Ascending aorta (tissue), 2 donors: ENCODE measurements at regions not wholly inside any gene's neighbourhood (a gene's known extent, or its start where the extent isn't known, plus 50 kb on each side); places are given as distances from the start of the nearest gene placed in this dataset.
A peak's percentile ranks its signal among the peaks of the same experiment; 100 is the strongest.
"Not testable (repeated sequence)": the region's sequence is repeated elsewhere in the genome, so short reads cannot be mapped to it uniquely, and the experiment has no call there.

Source experiments
- DNase-seq, 2 donors: peaks; one replicate each; pipeline ENCODE4 v3.0.0-alpha.2; 2019; ENCODE audit warnings: low spot score in 2 of 2
- H3K27ac ChIP-seq, 2 donors: fragments of 200-600 bp; sonication (generic); one replicate each; pipeline ENCODE4 v1.5.1; 2016 to 2017; ENCODE audit warnings: mild to moderate bottlenecking in 1 of 2
- H3K27me3 ChIP-seq: fragments of 200-600 bp; sonication (generic); one replicate; pipeline ENCODE4 v1.5.1; 2017
- H3K36me3 ChIP-seq, 2 donors: fragments of 200-600 bp; sonication (generic); one replicate each; pipeline ENCODE4 v1.5.1; 2016
- H3K4me1 ChIP-seq, 2 donors: fragments of 200-600 bp; sonication (generic); one replicate each; pipeline ENCODE4 v1.5.1; 2016 to 2017; ENCODE audit warnings: mild to moderate bottlenecking in 1 of 2
- H3K4me3 ChIP-seq, 2 donors: fragments of 200-600 bp; sonication (generic); one replicate each; pipeline ENCODE4 v1.5.1; 2016 to 2017; ENCODE audit warnings: mild to moderate bottlenecking in 1 of 2
- H3K9me3 ChIP-seq, 2 donors: fragments of 200-600 bp; sonication (generic); one replicate each; pipeline ENCODE4 v1.5.1; 2016
- CTCF ChIP-seq, 3 experiments: fragments of 200-600 bp in 2 of 3; fragments of 450-650 bp in 1 of 3; sonication (generic) in 2 of 3; IDR thresholded peaks; one replicate each; pipeline ENCODE4 v1.5.1; 2016 to 2019; ENCODE audit warnings: antibody characterized with exemption in 3 of 3, mild to moderate bottlenecking in 1 of 3, moderate library complexity in 1 of 3
- intact Hi-C: fragments of 100-400 bp; cut with DNase I; formaldehyde crosslinking; loops from one replicate; pipeline ENCODE4 v1.15.1; 2023

GRCh38 chr5:1633605-1634336, 110.0 kb upstream of the LPCAT1 start:
- DNase-seq: peak; percentile 30 to 86
- intact Hi-C loops: loop anchor here (2.0 to 5.0 kb wide), 3 partner anchors 111 to 1361 kb away; partner anchors contain the start of genes CLPTM1L, LPCAT1 and PDCD6
- Histone ChIP-seq H3K36me3 (no peaks in the 10 kb centered on the region), H3K9me3 (no peaks in the 10 kb centered on the region), H3K4me3 (peak overlapping the region; percentile 79 to 87), H3K4me1 (peaks cover 0 to 5% of the 10 kb centered on the region in 2 donors), H3K27me3 (no peaks in the 10 kb centered on the region), H3K27ac (peak overlapping the region; percentile 90)
- TF ChIP-seq CTCF (IDR thresholded peaks at IDR 0.05): no peak

DNA sequence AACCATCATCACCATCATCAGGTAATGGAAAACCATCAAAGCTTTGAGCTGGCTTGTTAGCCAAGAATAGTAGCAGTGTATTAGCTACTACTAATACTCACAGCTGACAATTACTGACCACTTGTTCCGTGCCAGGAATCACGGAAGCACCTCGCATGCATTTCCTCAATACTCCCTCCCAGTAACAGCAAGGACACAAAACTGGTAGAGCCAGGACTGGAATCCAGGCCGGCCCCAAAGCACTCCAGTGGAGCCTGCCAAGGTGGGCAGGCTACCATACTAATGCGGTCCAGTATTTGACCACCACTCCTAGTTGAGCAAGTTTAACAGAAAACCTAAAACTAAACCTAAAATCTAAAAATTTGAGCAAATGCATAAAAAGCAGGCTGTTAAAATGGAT, 107.2 kb upstream of the LPCAT1 start:
- not testable (repeated sequence) for H3K9me3 ChIP-seq, H3K4me1 ChIP-seq, H3K27ac ChIP-seq, H3K36me3 ChIP-seq, H3K4me3 ChIP-seq, H3K27me3 ChIP-seq
- peak in 1 of 2 donors; percentile 30 for DNase-seq
- intact Hi-C loops: loop anchor here (5.0 kb wide), 2 partner anchors 109 to 1359 kb away; partner anchors contain the start of genes LPCAT1 and PDCD6

GRCh38 chr5:1626397-1626796, 102.6 kb upstream of the LPCAT1 start:
- H3K27ac ChIP-seq, H3K4me3 ChIP-seq, H3K4me1 ChIP-seq, H3K36me3 ChIP-seq, H3K27me3 ChIP-seq, H3K9me3 ChIP-seq, intact Hi-C loops: not testable (repeated sequence)
- peak in 1 of 2 donors; percentile 50 for DNase-seq

DNA sequence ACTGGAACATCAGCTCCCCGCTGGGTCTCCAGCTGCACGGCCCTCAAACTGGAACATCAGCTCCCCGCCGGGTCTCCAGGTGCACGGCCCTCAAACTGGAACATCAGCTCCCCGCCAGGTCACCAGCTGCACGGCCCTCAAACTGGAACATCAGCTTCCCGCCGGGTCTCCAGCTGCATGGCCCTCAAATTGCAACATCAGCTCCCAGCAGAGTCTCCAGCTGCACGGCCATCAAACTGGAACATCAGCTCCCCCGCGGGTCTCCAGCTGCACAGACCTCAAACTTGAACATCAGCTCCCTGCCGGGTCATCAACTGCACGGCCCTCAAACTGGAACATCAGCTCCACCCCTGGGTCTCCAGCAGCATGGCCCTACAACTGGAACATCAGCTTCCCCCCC, 95.8 kb upstream of the LPCAT1 start:
- H3K27me3 ChIP-seq, H3K27ac ChIP-seq, H3K4me3 ChIP-seq, H3K4me1 ChIP-seq, intact Hi-C loops, H3K9me3 ChIP-seq, DNase-seq: not testable (repeated sequence)
- H3K36me3 ChIP-seq: peaks cover 0 to 12% of the 10 kb centered on the region in 2 donors

DNA sequence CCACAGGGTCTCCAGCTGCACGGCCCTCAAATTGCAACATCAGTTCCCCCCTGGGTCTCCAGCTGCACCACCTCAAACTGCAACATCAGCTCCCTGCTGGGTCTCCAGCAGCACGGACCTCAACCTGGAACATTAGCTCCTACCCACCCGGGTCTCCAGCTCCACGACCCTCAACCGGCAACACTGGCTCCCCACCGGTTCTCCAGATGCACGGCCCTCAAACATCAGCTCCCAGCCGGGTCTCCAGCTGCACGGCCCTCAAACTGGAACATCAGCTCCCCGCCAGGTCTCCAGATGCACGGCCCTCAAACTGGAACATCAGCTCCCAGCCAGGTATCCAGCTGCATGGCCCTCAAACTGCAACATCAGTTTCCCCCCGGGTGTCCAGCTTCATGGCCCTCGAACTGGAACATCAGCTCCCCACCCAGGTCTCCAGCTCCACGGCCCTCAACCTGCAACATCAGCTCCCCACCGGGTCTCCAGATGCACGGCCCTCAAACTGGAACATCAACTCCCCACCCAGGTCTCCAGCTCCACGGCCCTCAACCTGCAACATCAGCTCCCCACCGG, 94.6 kb upstream of the LPCAT1 start:
- H3K4me3 ChIP-seq, H3K9me3 ChIP-seq, intact Hi-C loops, DNase-seq, H3K27ac ChIP-seq, H3K4me1 ChIP-seq, H3K27me3 ChIP-seq: not testable (repeated sequence)
- H3K36me3 ChIP-seq: peaks cover 0 to 12% of the 10 kb centered on the region in 2 donors

GRCh38 chr5:1617236-1617755, 93.5 kb upstream of the LPCAT1 start:
- DNase-seq, H3K4me1 ChIP-seq, H3K27ac ChIP-seq, intact Hi-C loops, H3K9me3 ChIP-seq, H3K4me3 ChIP-seq, H3K27me3 ChIP-seq: not testable (repeated sequence)
- H3K36me3 ChIP-seq: peaks cover 0 to 12% of the 10 kb centered on the region in 2 donors

GRCh38 chr5:1613515-1613914, 89.8 kb upstream of the LPCAT1 start:
- peaks cover 0 to 20% of the 10 kb centered on the region in 2 donors for H3K36me3 ChIP-seq
- H3K27ac ChIP-seq, intact Hi-C loops, H3K4me1 ChIP-seq, DNase-seq, H3K9me3 ChIP-seq, H3K27me3 ChIP-seq, H3K4me3 ChIP-seq: not testable (repeated sequence)

DNA sequence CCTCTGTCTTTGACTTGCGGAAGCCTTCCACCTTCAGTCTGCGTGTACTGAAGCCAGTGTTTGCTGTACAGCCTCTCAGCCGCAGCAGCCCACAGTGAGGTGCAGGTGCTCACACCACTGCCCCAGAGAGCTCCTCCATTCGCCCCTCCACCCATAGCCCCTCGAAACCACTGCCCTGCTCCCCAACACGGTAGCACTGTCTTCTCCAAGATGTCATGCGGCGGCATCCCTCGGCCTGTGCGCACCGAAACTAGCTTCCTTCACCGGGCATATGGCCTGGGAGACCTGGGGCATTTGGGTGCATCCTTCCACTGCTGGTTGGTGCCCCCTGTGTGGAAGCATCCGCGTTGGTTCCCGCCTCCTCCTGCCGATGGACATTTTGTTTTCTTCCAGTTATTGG, 86.8 kb upstream of the LPCAT1 start:
- H3K4me1 ChIP-seq, DNase-seq, intact Hi-C loops, H3K4me3 ChIP-seq, H3K27ac ChIP-seq, H3K27me3 ChIP-seq, H3K9me3 ChIP-seq: not testable (repeated sequence)
- H3K36me3 ChIP-seq: peaks cover 0 to 11% of the 10 kb centered on the region in 2 donors

DNA sequence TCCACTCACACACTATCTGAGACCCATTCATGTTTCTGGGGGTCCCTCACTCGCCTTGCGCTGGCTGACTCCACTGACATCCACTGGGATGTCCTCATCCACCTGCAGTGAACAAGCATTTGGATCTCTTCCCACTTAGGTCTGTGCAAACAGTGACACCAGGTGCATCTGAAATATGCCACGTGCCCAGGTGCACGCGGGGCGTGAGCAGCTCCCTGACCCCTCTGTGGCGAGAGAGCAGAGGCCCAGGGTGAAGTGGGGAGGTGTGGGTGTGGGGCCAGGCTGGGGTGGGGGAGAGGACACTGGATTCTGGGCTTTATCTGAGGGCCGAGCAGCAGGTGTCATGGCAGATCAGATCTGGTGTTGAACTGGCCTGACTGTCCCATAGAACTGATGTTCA, 85.4 kb upstream of the LPCAT1 start:
- H3K4me3 ChIP-seq, DNase-seq, H3K9me3 ChIP-seq, H3K27ac ChIP-seq, H3K27me3 ChIP-seq, intact Hi-C loops, H3K4me1 ChIP-seq: not testable (repeated sequence)
- H3K36me3 ChIP-seq: peaks cover 0 to 11% of the 10 kb centered on the region in 2 donors

GRCh38 chr5:1608336-1608735, 84.6 kb upstream of the LPCAT1 start:
- DNase-seq, H3K4me3 ChIP-seq, intact Hi-C loops, H3K27me3 ChIP-seq, H3K4me1 ChIP-seq, H3K9me3 ChIP-seq, H3K27ac ChIP-seq: not testable (repeated sequence)
- peaks cover 0 to 11% of the 10 kb centered on the region in 2 donors for H3K36me3 ChIP-seq

DNA sequence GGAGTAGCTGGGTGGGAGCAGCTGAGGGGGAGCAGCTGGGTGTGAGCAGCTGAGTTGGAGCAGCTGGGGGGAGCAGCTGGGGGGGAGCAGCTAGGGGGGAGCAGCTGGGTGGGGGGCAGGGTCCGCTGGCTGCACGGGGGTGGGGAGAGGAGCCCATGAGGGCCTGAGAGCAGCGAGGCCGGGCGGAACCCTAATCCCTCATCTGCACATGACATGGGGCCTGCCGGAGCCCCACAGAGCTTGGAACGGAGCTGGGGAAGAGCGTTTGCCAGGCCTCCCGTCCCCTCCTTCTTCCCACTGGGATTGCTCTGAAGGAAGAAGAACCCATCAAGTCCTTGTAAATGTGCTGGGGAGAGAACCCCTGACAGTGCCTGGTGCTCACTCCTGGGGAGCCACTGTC, 83.2 kb upstream of the LPCAT1 start:
- H3K27ac ChIP-seq, H3K9me3 ChIP-seq, H3K4me1 ChIP-seq, DNase-seq, H3K4me3 ChIP-seq, intact Hi-C loops, H3K27me3 ChIP-seq: not testable (repeated sequence)
- H3K36me3 ChIP-seq: peaks cover 0 to 11% of the 10 kb centered on the region in 2 donors

DNA sequence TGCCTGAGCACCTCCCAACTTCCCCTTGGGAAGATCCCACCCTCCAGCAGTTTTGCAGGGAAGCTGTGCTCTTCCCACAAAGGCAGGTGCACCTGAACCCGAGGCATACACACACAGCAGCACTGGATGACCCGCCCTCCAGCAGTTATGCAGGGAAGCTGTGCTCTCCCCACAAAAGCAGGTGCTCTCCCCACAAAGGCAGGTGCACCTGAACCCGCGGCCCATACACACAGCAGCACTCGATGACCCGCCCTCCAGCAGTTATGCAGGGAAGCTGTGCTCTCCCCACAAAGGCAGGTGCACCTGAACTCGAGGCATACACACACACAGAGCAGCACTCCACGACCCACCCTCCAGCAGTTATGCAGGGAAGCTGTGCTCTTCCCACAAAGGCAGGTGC, 80.2 kb upstream of the LPCAT1 start:
- H3K4me3 ChIP-seq, intact Hi-C loops, H3K27me3 ChIP-seq, H3K36me3 ChIP-seq, DNase-seq, H3K4me1 ChIP-seq, H3K9me3 ChIP-seq, H3K27ac ChIP-seq: not testable (repeated sequence)

GRCh38 chr5:1601565-1601964, 77.8 kb upstream of the LPCAT1 start:
- H3K9me3 ChIP-seq, intact Hi-C loops, H3K27me3 ChIP-seq, DNase-seq, H3K27ac ChIP-seq, H3K4me1 ChIP-seq, H3K4me3 ChIP-seq, H3K36me3 ChIP-seq: not testable (repeated sequence)
